HG03060 (cell line): ENCODE measurements at regions not wholly inside any gene's neighbourhood (a gene's known extent, or its start where the extent isn't known, plus 50 kb on each side); places are given as distances from the start of the nearest gene placed in this dataset.
A peak's percentile ranks its signal among the peaks of the same experiment; 100 is the strongest.
"Not testable (repeated sequence)": the region's sequence is repeated elsewhere in the genome, so short reads cannot be mapped to it uniquely, and the experiment has no call there.

Experiments
- ATAC-seq: cut with Tn5 transposase; IDR thresholded peaks from one replicate; pipeline ENCODE4 v1.9.1; 2021; ENCODE audit warnings: low read depth, moderate number of reproducible peaks; ENCODE audit not compliant: unreplicated experiment

DNA sequence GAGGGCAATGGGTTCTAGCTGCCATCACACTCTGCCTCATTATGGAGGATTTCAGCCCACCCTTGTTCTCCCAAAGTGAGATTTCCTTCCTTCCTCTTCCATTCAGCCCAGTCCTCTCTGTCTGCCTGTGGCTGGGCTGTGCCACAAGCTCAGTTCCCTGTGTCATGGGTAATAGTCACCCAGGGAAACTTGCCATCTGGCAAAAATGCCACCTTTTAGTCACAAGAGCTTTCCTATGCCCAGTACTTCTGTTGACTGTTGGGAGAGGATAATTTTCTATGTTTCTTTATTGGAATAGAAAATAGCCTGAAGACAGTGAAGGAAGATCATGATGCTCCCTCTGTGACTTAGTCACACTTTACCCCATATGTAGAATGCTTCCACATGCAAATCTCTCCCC is 71.4 kb downstream of the TLR4 start:
- no peak for ATAC-seq

DNA sequence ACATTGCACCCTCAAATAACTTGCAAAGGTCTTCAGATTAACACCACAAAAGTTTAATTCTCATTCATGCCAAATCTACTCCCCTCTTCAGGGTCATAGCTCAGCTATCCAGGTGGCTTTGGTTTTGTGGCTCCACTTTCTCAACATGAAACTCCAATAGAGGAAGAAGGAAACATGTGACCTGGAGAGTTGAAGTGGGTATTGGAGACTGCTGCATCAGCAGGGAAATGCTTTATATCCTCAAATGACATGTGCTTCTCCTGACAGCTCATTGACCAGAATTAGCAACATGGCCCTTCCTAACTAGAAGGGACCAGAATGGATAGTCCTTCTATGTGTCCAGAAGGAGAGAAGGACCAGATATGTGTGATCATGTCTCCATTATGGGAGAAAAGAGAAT is 73.6 kb downstream of the TLR4 start:
- ATAC-seq, result peak; percentile 62

DNA sequence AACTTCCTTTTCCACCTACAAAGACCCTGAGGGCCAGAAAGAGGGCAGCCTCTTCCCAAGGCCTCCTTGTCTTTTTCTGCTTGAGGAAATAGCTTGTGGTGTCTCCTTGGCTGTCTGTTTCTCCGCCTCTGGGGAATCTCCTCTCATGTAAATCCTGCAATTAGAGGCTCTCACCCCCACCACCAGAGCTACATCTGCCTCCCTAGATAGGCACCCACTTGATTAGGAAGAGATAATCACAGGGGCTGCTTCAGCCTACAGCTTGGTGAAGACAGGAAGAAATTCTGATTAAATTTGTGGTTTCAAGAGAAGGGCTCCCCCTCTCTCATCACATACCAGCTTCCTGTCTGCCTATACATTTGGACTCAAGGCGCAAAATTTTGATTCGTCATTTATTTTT is 75.6 kb downstream of the TLR4 start:
- ATAC-seq, result no peak

DNA sequence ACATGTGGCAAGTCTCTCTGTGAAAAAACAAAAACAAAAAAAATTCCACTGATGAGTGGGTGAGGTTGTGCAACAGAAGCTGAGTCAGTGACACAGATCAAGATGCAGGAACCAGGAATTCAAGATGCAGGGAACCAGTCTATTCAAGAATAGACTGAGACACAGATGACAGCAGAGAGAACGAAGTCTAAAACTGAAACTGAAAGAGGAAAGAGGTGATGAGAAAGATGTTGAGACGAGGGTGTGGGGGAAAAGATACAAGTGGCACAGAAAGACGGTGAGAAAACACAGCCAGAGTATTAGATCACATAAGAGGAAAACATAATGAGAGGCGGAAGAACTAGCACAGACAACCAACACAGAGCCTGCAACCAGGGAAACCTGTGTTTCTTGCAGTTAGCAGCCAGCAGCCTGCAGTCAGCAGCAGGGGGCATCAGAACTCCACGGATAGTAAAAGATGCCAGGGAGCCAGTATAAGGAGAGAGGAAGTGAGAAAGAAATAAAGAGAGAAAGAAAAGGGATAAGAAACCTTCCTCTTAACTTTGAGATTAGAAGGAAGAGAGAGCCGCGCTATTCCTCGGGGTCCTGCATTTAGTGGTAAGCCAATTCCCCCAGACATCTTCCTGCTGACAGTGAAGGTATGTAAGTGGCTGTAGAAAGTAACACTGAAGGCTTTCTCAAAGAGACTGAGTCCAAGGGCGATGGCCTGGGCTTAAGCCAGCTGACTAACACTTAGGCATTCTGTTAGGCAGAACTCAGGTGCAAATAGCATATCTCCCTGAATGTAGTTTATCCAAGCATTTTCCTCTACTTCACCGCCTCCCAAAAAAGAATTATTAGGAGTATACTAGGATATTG is 79.0 kb downstream of the TLR4 start:
- ATAC-seq, result peak; percentile 56

DNA sequence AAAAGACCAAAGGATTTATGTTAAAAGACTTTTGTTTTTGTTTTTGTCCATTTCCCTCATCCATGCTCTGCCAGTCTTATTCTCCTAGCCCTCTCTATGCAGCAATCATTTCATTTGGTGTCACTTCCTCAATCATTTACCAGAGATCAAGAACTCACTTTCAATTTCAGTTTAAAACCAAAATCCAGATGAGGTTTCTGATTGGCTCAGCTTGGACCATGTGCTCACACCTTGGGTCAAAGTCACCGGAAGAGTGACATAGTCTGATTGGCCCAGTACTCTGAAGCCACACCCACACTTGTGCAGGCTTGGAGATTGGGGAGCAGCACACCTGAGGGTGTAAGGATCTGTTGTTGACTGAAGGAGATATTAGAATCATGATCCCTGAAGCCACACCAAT is 79.6 kb downstream of the TLR4 start:
- peak; percentile 83 for ATAC-seq

DNA sequence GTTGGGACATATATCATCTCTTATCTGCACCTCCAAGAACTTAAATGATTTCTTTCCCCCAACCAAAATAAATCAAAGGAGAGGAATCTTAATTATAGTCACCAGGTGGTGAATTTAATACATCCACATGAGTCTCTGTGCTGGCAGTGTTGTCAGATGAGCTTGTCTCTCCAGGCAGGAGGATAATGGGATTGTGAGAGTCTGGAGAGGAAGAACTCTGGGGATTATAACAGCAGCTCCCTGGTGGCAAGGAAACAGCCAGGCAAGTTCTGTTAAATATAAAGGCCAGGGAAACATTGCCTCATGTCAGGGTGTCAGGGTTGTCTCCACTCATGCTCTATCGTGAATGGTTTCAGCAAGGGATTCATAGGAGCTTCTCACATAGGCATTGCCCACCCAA is 80.8 kb downstream of the TLR4 start:
- no peak for ATAC-seq

DNA sequence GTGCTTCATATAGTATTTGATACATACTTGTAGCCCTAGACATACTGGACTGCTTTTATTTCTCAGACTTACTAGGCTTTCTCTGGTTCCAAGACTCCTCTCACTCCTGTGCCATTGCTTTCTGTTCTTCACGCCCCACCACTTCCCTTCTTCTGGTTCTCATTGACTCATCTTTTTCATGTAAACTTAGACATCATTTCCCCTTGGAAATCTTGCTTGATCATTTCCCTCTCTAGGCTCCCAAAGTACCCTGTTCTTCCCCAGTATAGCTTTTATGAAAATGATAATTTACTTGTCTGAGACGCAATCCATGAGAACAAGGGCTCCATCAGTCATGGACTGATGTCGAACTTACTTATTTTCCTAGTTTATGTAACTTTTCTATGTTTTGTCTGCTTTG is 83.5 kb downstream of the TLR4 start:
- no peak for ATAC-seq

DNA sequence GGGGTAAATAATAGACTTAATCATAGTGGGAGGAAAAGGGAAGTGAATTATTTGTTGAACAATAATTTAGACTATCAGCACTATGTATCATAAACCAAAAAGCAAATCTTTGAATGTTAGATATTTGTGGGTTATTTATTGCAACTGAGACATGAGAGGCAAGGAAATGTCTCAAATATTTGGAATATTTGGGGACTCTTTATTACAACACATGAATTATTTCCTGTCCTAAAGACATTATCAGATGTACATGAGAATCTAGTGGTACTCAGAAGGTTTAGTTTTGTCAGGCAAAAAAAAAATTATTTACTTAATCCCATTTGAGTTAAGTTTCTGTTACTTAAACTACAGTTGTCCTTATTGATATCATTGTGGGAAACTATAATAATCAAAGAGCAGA is 91.1 kb downstream of the TLR4 start:
- ATAC-seq, result no peak

DNA sequence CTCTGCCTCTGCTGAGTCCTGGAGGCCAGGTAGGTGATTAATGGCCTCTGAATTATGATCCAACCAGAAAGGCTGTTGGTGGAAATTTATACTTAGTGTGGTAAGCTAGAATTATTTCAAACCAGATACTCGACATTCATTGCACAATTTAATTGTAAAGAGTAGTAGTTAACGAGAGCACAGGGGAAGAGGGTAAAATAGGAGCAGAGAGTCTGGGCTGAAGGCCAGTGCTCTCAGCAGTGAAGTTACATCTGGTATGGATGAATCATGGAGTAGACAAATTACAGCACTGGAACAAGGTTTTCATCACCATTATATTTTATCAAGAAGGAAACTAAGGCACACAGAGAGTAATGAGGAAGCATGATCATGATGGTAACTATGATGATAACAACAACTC is 92.5 kb downstream of the TLR4 start:
- no peak for ATAC-seq

DNA sequence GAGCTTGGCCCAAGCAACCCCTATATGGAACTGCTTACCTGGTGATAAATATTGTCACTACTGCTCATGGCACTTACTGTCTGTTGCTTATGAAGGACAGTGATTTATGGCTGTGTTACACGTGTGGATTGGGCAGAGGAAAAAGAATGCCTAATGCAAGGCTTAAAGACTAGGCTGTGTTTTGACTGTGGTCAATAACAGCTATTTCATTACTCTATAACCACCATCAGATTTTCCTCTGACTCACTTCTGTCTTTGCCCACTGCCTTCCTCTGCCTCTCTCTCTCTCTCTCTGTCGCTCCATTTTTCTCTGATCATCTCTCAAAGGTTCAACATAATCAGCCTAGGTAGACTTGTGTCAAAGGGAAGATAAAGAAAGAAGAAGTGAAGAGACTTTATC is 96.2 kb downstream of the TLR4 start:
- ATAC-seq, result no peak

DNA sequence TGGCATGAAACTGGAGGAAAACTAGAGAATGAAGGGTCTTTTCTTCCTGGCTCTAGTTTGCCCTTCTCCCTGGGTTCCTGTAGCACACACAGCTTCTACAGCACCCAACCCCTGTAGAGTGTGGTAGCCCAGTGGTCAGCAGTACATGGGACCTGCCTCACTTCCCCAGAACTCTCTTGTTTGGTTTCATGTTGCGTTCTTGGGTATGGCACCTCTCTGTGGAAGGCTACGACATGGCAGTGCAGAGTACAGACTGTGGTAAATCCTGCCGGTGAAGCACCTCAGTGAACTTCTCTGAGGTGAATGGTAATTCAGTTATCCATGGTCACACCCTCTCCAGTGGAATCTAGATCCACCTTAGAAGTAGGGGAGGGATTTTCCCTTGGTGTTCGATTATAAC is 105.5 kb downstream of the TLR4 start:
- ATAC-seq, result no peak

DNA sequence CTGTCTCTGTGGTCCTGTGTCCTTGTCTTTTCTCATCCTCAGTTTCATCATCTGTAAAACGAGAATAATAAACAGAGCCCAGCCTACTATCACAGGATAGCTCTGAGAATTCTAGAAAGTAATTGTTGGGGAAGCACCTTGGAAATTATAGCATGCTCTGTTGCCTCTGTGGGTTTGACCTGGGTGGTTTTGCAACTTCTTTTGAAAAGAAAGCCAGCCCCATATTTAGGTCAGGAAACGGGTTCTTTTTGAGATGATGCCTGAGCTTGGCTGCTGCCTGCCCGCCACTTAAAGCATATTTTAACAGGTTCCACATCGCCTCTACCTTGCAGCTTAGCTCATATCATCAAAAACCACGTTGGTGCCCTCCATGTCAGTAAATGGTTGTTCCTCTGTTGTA is 111.1 kb downstream of the TLR4 start:
- ATAC-seq, result peak; percentile 64

DNA sequence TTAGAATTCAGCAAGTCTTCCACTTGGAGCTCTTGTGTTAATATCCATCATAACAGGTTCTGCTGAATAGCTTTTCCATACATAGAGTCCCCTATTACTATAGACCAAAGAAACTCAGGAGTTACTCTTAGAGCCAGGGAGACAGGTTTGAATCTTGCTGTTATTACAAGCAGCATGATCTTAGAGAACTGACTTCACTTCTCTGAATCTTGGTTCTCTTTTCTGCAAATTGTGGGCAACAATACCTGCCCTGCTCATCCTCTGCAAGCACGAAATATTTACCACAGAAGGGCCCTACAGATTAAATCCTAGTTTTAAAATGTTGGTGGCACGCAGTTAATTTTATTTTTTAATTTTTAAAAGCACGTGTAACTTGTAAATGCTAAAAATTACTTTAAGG is 111.7 kb downstream of the TLR4 start:
- no peak for ATAC-seq

DNA sequence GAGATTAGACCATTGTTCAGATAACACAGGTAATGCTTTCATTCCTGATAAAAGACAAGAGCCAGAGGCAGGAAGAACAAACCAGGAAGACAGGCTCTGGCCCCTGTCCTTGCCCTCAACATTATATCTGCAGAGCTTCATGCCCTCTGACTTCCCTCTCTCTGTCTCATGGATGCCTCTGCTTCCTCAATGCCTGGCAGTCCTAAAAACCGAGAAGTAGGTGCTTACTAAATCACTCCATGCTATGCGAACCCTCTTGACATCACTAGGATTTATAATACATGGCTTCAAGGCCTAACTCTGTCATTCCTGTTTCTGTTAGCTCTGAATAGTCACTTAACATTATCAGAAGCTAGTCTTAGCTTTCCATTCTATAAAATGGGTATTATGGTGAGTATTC is 117.8 kb downstream of the TLR4 start:
- ATAC-seq, result no peak

DNA sequence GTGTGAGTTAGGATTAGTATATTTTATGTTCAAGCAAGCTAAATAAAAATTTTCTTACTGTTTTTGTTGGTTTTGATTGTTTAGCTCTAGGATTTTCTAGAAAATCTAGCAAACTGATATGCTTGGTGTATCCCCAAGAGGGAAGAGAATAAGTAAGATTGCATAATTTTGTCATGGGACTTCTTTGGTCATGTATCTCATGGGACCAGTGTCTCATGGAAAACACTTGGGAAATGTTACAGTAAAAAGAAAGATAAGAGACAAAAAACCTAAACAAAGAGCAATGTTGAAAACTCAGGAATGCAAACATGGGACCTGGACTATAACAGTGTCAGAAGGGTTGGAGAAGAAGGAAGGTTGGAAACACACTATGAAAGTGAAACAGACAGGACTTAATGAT is 119.4 kb downstream of the TLR4 start:
- no peak for ATAC-seq

DNA sequence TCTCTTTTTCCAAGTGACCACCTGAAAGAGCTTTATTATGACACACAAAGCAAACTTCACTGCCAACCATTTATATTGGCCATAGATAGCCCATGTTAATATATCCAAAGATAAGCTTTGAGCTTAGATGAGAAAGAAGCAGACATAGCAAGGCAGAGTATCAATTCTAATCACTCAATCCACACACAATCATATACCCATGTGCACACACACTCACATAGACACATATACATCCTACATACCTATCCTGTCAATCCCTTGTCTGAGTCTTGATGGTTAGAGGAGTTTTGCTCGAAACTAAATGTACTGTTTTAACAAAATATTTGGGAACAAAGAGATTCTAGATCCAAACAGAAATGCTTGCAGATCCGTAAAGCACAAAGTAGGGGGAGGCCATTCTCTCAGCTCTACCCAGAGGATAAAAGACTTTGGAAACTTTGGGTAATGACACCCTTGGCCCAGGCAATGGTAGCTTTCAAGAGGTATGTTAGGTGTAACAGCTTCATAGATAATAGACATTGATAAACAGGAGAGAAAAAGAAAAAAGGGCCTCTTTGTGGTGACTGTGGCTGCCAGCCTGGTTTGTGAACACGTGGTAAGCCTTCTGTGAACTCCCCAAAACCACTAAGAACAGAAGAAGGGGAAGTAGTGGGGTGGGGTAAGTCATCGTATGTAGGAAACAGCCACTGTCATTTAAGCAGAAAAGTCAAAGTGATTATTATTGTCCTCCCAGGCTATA is 121.6 kb downstream of the TLR4 start:
- ATAC-seq, result peak; percentile 90

DNA sequence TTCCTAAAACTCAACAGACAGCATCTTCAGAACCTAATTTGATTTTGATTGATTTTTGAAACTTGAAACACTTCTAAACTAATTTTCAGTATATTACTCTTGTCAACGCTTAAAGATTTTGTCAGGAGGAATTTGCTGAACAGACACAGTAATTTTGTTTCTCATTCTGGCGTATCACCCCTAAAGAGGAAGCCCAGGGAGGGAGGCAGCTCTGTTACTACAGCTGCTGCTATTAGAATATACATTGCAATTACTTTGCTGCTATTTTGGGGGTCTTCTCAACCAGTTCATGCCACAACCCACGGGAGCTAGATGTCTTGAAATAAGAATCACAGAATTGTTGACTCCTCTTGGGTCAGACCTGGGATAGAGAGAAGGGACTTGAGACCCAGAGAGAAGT is 122.6 kb downstream of the TLR4 start:
- ATAC-seq, result no peak

DNA sequence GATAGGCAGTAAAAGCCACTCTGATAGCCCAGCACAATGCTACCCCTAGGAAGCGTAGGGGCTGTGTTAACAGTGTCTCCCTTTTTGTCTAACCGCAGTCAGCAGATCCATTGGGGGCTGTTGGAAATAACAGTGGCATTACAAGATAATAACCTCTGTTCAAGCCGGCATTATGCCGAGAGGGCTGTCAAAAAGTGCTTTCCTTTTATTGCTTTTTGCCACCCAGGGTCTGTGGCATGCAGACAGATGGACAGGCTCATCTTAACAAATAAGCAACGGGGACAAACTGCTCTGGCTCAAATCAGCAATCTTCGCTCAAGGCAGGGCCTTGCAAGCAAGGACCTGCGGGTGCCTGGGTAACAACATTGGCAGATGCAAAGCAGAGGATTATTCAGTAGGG is 123.3 kb downstream of the TLR4 start:
- no peak for ATAC-seq

DNA sequence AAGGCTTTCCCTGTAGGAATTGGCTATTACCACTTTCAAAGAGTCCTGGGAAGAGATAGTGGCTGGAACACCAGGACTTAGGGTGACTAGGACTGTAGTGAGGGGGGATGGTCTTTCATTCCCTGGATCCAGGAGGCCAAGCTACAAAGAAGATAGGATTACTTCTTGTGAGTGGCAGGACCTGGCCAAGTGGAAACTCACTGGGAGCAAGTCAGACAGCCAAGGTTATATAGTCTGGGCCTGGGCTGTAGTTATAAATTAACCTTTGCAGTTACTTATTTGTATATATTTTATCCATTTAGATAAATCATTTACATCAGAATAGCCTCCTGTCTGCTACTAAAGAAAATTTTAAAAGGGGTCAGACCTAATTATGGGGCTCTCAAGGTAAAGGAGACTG is 124.3 kb downstream of the TLR4 start:
- ATAC-seq, result no peak

DNA sequence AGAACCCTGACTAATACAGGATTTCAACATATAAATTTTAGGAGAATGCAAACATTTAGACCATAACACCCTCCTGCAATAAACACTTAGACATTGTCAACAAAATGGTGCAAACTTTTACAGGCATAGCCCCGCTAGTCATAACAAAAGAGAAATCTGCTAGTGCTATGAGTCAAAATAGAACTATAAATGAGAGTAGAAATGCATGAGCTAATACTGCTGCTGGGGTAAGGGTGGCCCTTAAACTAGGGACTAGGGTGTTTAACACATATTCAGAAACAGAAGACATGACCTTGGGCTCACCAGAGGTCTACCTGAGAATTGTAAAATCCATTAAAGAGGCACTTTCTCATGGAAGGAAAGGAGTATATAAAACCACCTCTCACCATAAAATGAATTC is 131.6 kb downstream of the TLR4 start:
- ATAC-seq, result peak; percentile 97

DNA sequence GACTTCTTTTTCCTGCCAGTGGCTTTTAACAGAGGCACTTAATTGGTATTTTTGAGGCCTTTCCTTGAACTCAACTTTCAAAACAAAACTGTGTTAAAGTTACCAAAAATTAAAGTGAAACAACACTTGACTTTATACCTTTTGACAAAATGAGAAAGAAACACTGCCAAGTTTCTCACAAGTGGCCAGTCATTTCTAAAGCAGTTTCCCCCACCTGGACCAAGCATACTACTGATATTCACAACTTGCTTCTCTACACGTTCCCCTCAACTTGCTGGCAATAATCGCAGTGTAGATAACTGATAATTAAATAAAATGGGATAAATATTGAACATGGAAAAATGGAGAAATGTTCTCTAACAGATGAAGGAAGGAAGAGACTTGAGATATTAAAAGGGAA is 135.7 kb downstream of the TLR4 start:
- ATAC-seq, result no peak

DNA sequence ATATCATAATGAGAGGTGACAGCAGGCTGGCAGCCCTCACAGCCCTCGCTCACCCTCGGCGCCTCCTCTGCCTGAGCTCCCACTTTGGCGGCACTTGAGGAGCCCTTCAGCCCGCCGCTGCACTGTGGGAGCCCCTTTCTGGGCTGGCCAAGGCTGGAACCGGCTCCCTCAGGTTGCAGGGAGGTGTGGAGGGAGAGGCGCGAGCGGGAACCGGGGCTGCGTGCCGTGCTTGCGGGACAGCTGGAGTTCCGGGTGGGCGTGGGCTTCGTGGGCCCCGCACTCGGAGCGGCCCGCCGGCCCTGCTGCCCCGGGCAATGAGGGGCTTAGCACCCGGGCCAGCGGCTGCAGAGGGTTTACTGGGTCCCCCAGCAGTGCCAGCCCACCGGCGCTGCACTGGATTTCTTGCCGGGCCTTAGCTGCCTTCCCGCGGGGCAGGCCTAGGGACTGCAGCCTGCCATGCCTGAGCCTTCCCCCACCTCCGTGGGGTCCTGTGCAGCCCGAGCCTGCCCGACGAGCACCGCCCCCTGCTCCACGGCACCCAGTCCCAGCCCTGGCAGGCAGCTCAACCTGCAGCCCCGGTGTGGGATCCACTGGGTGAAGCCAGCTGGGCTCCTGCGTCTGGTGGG is 147.7 kb downstream of the TLR4 start:
- ATAC-seq, result not testable (repeated sequence)
